Osteocyte (in vitro differentiated cells): ENCODE measurements at regions not wholly inside any gene's neighbourhood (a gene's known extent, or its start where the extent isn't known, plus 50 kb on each side); places are given as distances from the start of the nearest gene placed in this dataset.

Experiments used
- DNase-seq: peaks from one replicate; pipeline ENCODE4 v3.0.0; 2021; ENCODE audit warnings: mixed read lengths; ENCODE audit not compliant: unreplicated experiment; ENCODE audit errors: extremely low spot score
- H3K27ac Mint-ChIP-seq: one replicate; pipeline ENCODE4 v1.8.0; 2021; ENCODE audit warnings: mild to moderate bottlenecking, mixed read lengths; ENCODE audit not compliant: unreplicated experiment
- H3K27me3 Mint-ChIP-seq: one replicate; pipeline ENCODE4 v1.8.0; 2021; ENCODE audit warnings: mixed read lengths; ENCODE audit not compliant: unreplicated experiment
- H3K36me3 Mint-ChIP-seq: one replicate; pipeline ENCODE4 v1.8.0; 2021; ENCODE audit warnings: mixed read lengths; ENCODE audit not compliant: unreplicated experiment
- H3K4me1 Mint-ChIP-seq: one replicate; pipeline ENCODE4 v1.8.0; 2021; ENCODE audit warnings: mixed read lengths; ENCODE audit not compliant: unreplicated experiment
- H3K4me3 Mint-ChIP-seq: one replicate; pipeline ENCODE4 v1.8.0; 2021; ENCODE audit warnings: mild to moderate bottlenecking, moderate library complexity, mixed read lengths; ENCODE audit not compliant: unreplicated experiment
- H3K9me3 Mint-ChIP-seq: one replicate; pipeline ENCODE4 v1.8.0; 2021; ENCODE audit warnings: mixed read lengths; ENCODE audit not compliant: unreplicated experiment
- CTCF ChIP-seq: fragments of 200-600 bp; sonication (generic); IDR thresholded peaks from 2 replicates; pipeline ENCODE4 v1.5.0; 2021; ENCODE audit warnings: antibody characterized with exemption, mild to moderate bottlenecking, moderate library complexity

- H3K4me3 Mint-ChIP-seq, result no peak overlapping the region
- DNase-seq, result no peak
- H3K27ac Mint-ChIP-seq, result no peak overlapping the region
- H3K4me1 Mint-ChIP-seq, result no peaks in the 10 kb centered on the region
- TF ChIP-seq CTCF, result no peak
- H3K27me3 Mint-ChIP-seq, result peaks cover 60% of the 10 kb centered on the region
- H3K9me3 Mint-ChIP-seq, result no peaks in the 10 kb centered on the region
- no peaks in the 10 kb centered on the region for H3K36me3 Mint-ChIP-seq
These were observed 69.5 kb upstream of the HAND1 start for GRCh38 chr5:154547551-154547950.

- H3K4me1 Mint-ChIP-seq, result no peaks in the 10 kb centered on the region
- no peak overlapping the region for H3K4me3 Mint-ChIP-seq
- peaks cover 66% of the 10 kb centered on the region for H3K27me3 Mint-ChIP-seq
- TF ChIP-seq CTCF, result no peak
- H3K9me3 Mint-ChIP-seq, result no peaks in the 10 kb centered on the region
- no peaks in the 10 kb centered on the region for H3K36me3 Mint-ChIP-seq
- DNase-seq, result no peak
- H3K27ac Mint-ChIP-seq, result no peak overlapping the region
These were observed 68.7 kb upstream of the HAND1 start for GRCh38 chr5:154546719-154547118.

GRCh38 chr5:154544646-154545045 is 66.6 kb upstream of the HAND1 start:
- no peak for TF ChIP-seq CTCF
- no peaks in the 10 kb centered on the region for H3K9me3 Mint-ChIP-seq
- H3K27ac Mint-ChIP-seq, result no peak overlapping the region
- H3K4me3 Mint-ChIP-seq, result no peak overlapping the region
- no peaks in the 10 kb centered on the region for H3K4me1 Mint-ChIP-seq
- no peak for DNase-seq
- no peaks in the 10 kb centered on the region for H3K36me3 Mint-ChIP-seq
- H3K27me3 Mint-ChIP-seq, result peaks cover 64% of the 10 kb centered on the region

GRCh38 chr5:154543380-154543779 is 65.4 kb upstream of the HAND1 start:
- no peak overlapping the region for H3K27ac Mint-ChIP-seq

GRCh38 chr5:154542581-154542980 is 64.6 kb upstream of the HAND1 start:
- Mint-ChIP-seq H3K4me1 (no peaks in the 10 kb centered on the region), H3K36me3 (no peaks in the 10 kb centered on the region), H3K9me3 (no peaks in the 10 kb centered on the region), H3K27ac (no peak overlapping the region), H3K27me3 (peaks cover 56% of the 10 kb centered on the region), H3K4me3 (no peak overlapping the region)
- no peak for TF ChIP-seq CTCF
- DNase-seq, result peak; percentile 67

More at GRCh38 chr5:154543380-154543779, 65.4 kb upstream of the HAND1 start:
- Mint-ChIP-seq H3K4me3 (no peak overlapping the region), H3K4me1 (no peaks in the 10 kb centered on the region), H3K9me3 (no peaks in the 10 kb centered on the region), H3K36me3 (no peaks in the 10 kb centered on the region), H3K27me3 (peaks cover 60% of the 10 kb centered on the region)
- DNase-seq, result no peak
- TF ChIP-seq CTCF, result no peak
